GM19395 (cell line): ENCODE measurements at regions not wholly inside any gene's neighbourhood (a gene's known extent, or its start where the extent isn't known, plus 50 kb on each side); places are given as distances from the start of the nearest gene placed in this dataset.
"Not testable (repeated sequence)": the region's sequence is repeated elsewhere in the genome, so short reads cannot be mapped to it uniquely, and the experiment has no call there.

Experiments used
- ATAC-seq: cut with Tn5 transposase; IDR thresholded peaks from one replicate; pipeline ENCODE4 v1.9.1; 2021; ENCODE audit warnings: mild to moderate bottlenecking, moderate library complexity; ENCODE audit not compliant: unreplicated experiment

- ATAC-seq = no peak
Measured at GRCh38 chrX:75873993-75874392, 88.9 kb upstream of the MAGEE2 start.

- no peak for ATAC-seq
Measured at GRCh38 chrX:75883446-75883845, 98.4 kb upstream of the MAGEE2 start.

- no peak for ATAC-seq
Measured at GRCh38 chrX:75887833-75888232, 102.8 kb upstream of the MAGEE2 start.

- ATAC-seq = no peak
Measured at GRCh38 chrX:75892749-75893148, 107.7 kb upstream of the MAGEE2 start.

- no peak for ATAC-seq
Measured at GRCh38 chrX:75893281-75893680, 108.2 kb upstream of the MAGEE2 start.

GRCh38 chrX:75911716-75912115, 126.7 kb upstream of the MAGEE2 start:
- no peak for ATAC-seq

GRCh38 chrX:75957107-75957610, 172.1 kb upstream of the MAGEE2 start:
- ATAC-seq = no peak

- ATAC-seq = not testable (repeated sequence)
Measured at GRCh38 chrX:75961321-75961720, 176.3 kb upstream of the MAGEE2 start.

- ATAC-seq = no peak
Measured at GRCh38 chrX:75963774-75964173, 178.7 kb upstream of the MAGEE2 start.

- ATAC-seq = no peak
Measured at GRCh38 chrX:75968293-75968692, 183.2 kb upstream of the MAGEE2 start.

- no peak for ATAC-seq
Measured at GRCh38 chrX:75986976-75987375, 185.9 kb upstream of the PBDC1 start.

- ATAC-seq = peak; percentile 89
Measured at GRCh38 chrX:75989806-75990590, 182.9 kb upstream of the PBDC1 start.

- ATAC-seq = no peak
Measured at GRCh38 chrX:75997692-75998091, 175.2 kb upstream of the PBDC1 start.

GRCh38 chrX:76014321-76014720, 158.5 kb upstream of the PBDC1 start:
- no peak for ATAC-seq

- ATAC-seq = no peak
Measured at GRCh38 chrX:76026292-76026691, 146.6 kb upstream of the PBDC1 start.

GRCh38 chrX:76026751-76027150, 146.1 kb upstream of the PBDC1 start:
- ATAC-seq = no peak

GRCh38 chrX:76029385-76029784, 143.5 kb upstream of the PBDC1 start:
- ATAC-seq = no peak

- ATAC-seq = no peak
Measured at GRCh38 chrX:76064825-76065224, 108.0 kb upstream of the PBDC1 start.

GRCh38 chrX:76076124-76076523, 96.7 kb upstream of the PBDC1 start:
- ATAC-seq = no peak

- no peak for ATAC-seq
Measured at GRCh38 chrX:76109654-76110053, 63.2 kb upstream of the PBDC1 start.
